HFFc6 (cell line): ENCODE measurements at regions not wholly inside any gene's neighbourhood (a gene's known extent, or its start where the extent isn't known, plus 50 kb on each side); places are given as distances from the start of the nearest gene placed in this dataset.

ENCODE experiments used
- DNase-seq: peaks from one replicate; pipeline ENCODE4 v3.0.0-alpha.2; 2018
- H3K27ac Mint-ChIP-seq: 2 replicates; pipeline ENCODE4 v1.8.0; 2020; ENCODE audit warnings: mild to moderate bottlenecking, mixed read lengths
- H3K27me3 Mint-ChIP-seq: 2 replicates; pipeline ENCODE4 v1.8.0; 2021; ENCODE audit warnings: mild to moderate bottlenecking, moderate library complexity, mixed read lengths; ENCODE audit not compliant: insufficient read depth
- H3K36me3 Mint-ChIP-seq: 2 replicates; pipeline ENCODE4 v1.8.0; 2021; ENCODE audit warnings: low read depth, mixed read lengths
- H3K4me1 Mint-ChIP-seq: 2 replicates; pipeline ENCODE4 v1.8.0; 2020; ENCODE audit warnings: low read depth, mixed read lengths
- H3K4me3 Mint-ChIP-seq: 2 replicates; pipeline ENCODE4 v1.8.0; 2020; ENCODE audit warnings: mild to moderate bottlenecking, moderate library complexity, mixed read lengths
- H3K9me3 Mint-ChIP-seq: 2 replicates; pipeline ENCODE4 v1.8.0; 2020; ENCODE audit warnings: mild to moderate bottlenecking, mixed read lengths
- CTCF ChIP-seq: fragments of 200-600 bp; sonication (generic); IDR thresholded peaks from 2 replicates; pipeline ENCODE4 v1.5.0; 2021; ENCODE audit warnings: antibody characterized with exemption, mild to moderate bottlenecking

DNA sequence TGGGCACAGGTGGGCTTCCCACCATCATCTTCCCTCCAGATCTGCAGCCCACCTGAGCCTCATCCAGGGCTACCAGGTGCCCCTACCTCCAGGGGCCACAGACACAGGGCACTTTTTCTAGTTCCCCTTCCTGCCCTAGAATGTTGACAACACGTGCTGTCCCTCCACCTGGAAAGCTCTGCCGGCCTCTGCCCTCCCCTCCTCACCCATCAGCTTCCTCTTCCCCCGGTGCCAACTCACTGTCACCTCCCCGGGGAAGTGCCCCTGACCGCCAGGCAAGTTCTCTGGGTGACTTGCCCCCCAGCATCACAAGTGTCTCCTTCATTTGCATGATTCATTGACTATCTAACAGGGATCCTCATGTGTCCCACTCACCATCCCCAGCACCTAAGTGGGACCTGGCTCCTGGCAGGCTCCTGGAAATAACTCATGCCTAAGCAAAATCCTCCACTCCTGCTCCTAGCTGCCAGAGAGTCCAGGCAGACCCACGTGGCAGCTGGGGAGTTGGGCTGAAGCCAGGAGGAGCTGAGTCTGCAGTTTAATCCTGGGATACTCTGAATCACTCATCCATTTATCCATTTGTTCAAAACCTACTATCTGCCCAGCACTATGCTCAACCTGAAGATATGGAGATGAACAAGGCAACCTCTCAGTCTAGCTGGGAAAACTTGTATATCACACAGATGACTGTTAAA, 304.4 kb downstream of the FOXL1 start:
- peak; percentile 52 for DNase-seq
- H3K4me3 Mint-ChIP-seq = no peak overlapping the region
- TF ChIP-seq CTCF = no peak
- H3K4me1 Mint-ChIP-seq = peaks cover 28% of the 10 kb centered on the region
- H3K27me3 Mint-ChIP-seq = peaks cover 65% of the 10 kb centered on the region
- no peak overlapping the region for H3K27ac Mint-ChIP-seq
- H3K9me3 Mint-ChIP-seq = no peaks in the 10 kb centered on the region
- 0 out of 2 replicates have a peak, but pooled peaks cover 4% of the 10 kb centered on the region for H3K36me3 Mint-ChIP-seq

- Mint-ChIP-seq H3K4me1 (peaks cover 28% of the 10 kb centered on the region), H3K27ac (no peak overlapping the region), H3K4me3 (no peak overlapping the region), H3K9me3 (no peaks in the 10 kb centered on the region), H3K36me3 (0 out of 2 replicates have a peak, but pooled peaks cover 4% of the 10 kb centered on the region), H3K27me3 (peaks cover 63% of the 10 kb centered on the region)
- TF ChIP-seq CTCF = no peak
- DNase-seq = no peak
These were observed 305.4 kb downstream of the FOXL1 start for GRCh38 chr16:86883583-86884389.

DNA sequence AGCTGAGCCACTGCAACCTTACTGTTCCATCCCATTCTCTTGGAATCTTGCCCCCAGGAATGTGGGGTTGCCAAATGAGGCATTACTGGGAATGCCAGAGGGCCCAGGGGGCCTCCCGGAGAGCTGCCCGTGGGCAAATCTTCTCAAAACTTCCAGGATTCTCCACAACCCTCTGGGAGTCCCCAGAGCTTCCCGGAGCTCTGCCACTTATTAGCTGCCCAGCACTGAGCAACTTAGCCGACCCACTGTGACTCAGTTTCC, 306.0 kb downstream of the FOXL1 start:
- DNase-seq = no peak
- H3K4me3 Mint-ChIP-seq = no peak overlapping the region
- H3K27ac Mint-ChIP-seq = no peak overlapping the region
- H3K27me3 Mint-ChIP-seq = peaks cover 59% of the 10 kb centered on the region
- H3K36me3 Mint-ChIP-seq = 0 out of 2 replicates have a peak, but pooled peaks cover 4% of the 10 kb centered on the region
- peaks cover 28% of the 10 kb centered on the region for H3K4me1 Mint-ChIP-seq
- peaks cover 4% of the 10 kb centered on the region for H3K9me3 Mint-ChIP-seq
- no peak for TF ChIP-seq CTCF

- peaks cover 28% of the 10 kb centered on the region for H3K4me1 Mint-ChIP-seq
- DNase-seq = no peak
- H3K27me3 Mint-ChIP-seq = peaks cover 56% of the 10 kb centered on the region
- 0 out of 2 replicates have a peak, but pooled peaks cover 4% of the 10 kb centered on the region for H3K36me3 Mint-ChIP-seq
- H3K4me3 Mint-ChIP-seq = no peak overlapping the region
- TF ChIP-seq CTCF = no peak
- H3K27ac Mint-ChIP-seq = no peak overlapping the region
- H3K9me3 Mint-ChIP-seq = peaks cover 6% of the 10 kb centered on the region
These were observed 306.8 kb downstream of the FOXL1 start for GRCh38 chr16:86885139-86885538.

GRCh38 chr16:86886651-86887050, 308.3 kb downstream of the FOXL1 start:
- Mint-ChIP-seq H3K27ac (no peak overlapping the region), H3K27me3 (peaks cover 54% of the 10 kb centered on the region), H3K4me3 (no peak overlapping the region), H3K9me3 (peaks cover 6% of the 10 kb centered on the region), H3K36me3 (no peaks in the 10 kb centered on the region), H3K4me1 (peaks cover 17% of the 10 kb centered on the region)
- no peak for TF ChIP-seq CTCF
- DNase-seq = no peak
